ENCODE measurements at regions not wholly inside any gene's neighbourhood (a gene's known extent, or its start where the extent isn't known, plus 50 kb on each side); places are given as distances from the start of the nearest gene placed in this dataset.

DNA sequence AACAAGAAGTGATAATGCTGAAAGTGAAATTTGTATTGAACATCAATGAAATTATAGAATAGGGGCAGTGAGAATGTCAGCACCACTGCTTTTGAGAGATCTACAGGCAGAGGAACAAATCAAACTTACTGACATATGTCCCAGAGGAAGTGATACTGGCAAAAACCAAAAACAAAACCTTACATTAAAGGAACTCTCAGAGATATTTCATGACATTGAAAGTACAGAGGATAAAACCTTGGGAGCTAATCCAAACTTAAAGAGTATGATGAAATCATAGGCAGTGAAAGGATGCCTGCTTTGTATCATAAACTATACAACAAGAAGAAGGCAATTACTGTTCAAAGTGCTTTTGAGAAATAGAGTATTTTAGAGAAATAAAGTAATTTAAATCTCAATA is 90.4 kb upstream of the SV2C start:
- no peaks in the 10 kb centered on the region for H3K9me3 ChIP-seq (ENCODE audit: control insufficient read depth, low read depth, low read length)
- no peaks in the 10 kb centered on the region for H3K9me1 ChIP-seq (ENCODE audit: control insufficient read depth, extremely low read depth, insufficient read depth, low read length)
- H3K9ac ChIP-seq (ENCODE audit: control insufficient read depth, extremely low read depth, insufficient read depth, low read length) = no peak overlapping the region
- FAIRE-seq (no peak), DNase-seq (ENCODE audit: low read depth, low spot score) (no peak)
- no peak overlapping the region for H3K4me3 ChIP-seq (ENCODE audit: control insufficient read depth in 2 of 3, extremely low read depth in 1 of 3, insufficient read depth in 2 of 3, low read depth in 1 of 3, low read length in 3 of 3)
- no peaks in the 10 kb centered on the region for H3K4me1 ChIP-seq (ENCODE audit: control insufficient read depth, extremely low read depth, insufficient read depth, low read length)
- no peaks in the 10 kb centered on the region for H3K79me2 ChIP-seq (ENCODE audit: control insufficient read depth, insufficient read depth, low read length)
- H3K36me3 ChIP-seq (ENCODE audit: control insufficient read depth in 2 of 2, extremely low read depth in 1 of 2, insufficient read depth in 2 of 2, low read length in 2 of 2) = no peaks in the 10 kb centered on the region
- H3K27ac ChIP-seq (ENCODE audit: control insufficient read depth, insufficient read depth, low read length) = no peak overlapping the region
- TF ChIP-seq, protein P1, sequence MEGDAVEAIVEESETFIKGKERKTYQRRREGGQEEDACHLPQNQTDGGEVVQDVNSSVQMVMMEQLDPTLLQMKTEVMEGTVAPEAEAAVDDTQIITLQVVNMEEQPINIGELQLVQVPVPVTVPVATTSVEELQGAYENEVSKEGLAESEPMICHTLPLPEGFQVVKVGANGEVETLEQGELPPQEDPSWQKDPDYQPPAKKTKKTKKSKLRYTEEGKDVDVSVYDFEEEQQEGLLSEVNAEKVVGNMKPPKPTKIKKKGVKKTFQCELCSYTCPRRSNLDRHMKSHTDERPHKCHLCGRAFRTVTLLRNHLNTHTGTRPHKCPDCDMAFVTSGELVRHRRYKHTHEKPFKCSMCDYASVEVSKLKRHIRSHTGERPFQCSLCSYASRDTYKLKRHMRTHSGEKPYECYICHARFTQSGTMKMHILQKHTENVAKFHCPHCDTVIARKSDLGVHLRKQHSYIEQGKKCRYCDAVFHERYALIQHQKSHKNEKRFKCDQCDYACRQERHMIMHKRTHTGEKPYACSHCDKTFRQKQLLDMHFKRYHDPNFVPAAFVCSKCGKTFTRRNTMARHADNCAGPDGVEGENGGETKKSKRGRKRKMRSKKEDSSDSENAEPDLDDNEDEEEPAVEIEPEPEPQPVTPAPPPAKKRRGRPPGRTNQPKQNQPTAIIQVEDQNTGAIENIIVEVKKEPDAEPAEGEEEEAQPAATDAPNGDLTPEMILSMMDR (optimal IDR thresholded peaks at IDR 0.05 in 1 of 3, IDR thresholded peaks at IDR 0.05 in 1 of 3, conservative IDR thresholded peaks at IDR 0.05 in 1 of 3; ENCODE audit: extremely low read depth in 1 of 3, insufficient read depth in 2 of 3, low read length in 3 of 3) = no peak
- no peak for TF ChIP-seq EZH2 (IDR thresholded peaks at IDR 0.05; ENCODE audit: low read length)
- no peaks in the 10 kb centered on the region for H3K27me3 ChIP-seq (ENCODE audit: control insufficient read depth, extremely low read depth, insufficient read depth, low read length)
- no peak overlapping the region for H2AFZ ChIP-seq (ENCODE audit: control insufficient read depth, low read length)
- H4K20me1 ChIP-seq (ENCODE audit: control insufficient read depth, extremely low read depth, insufficient read depth, low read length) = no peaks in the 10 kb centered on the region
- dilution Hi-C loops (cut with MboI; ENCODE audit: extremely low pct_ligation_motif_present, low sequenced_read_pairs) = no loop called here
- H3K4me2 ChIP-seq (ENCODE audit: control insufficient read depth, extremely low read depth, insufficient read depth, low read depth, low read length) = no peak overlapping the region

DNA sequence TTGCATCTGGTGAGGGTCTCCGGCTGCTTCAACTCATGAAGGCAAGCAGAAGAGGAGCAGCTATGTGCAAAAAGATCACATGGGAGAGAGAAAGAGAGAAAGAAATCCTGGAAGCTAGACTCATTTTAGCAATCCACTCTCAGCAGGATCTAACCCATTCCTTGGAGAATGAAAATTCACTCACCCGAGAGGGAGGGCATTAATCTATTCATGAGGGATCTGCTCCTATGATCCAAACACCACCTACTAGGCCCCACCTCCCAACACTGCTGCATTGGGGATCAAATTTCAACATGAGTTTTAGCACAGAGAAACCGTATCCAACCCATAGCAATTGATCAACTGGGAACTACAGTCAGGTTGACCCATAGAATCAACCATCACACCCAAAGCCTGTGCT is 98.1 kb upstream of the SV2C start:
- Histone ChIP-seq H3K4me3 (ENCODE audit: control insufficient read depth in 2 of 3, extremely low read depth in 1 of 3, insufficient read depth in 2 of 3, low read depth in 1 of 3, low read length in 3 of 3) (no peak overlapping the region), H3K9me3 (ENCODE audit: control insufficient read depth, low read depth, low read length) (no peaks in the 10 kb centered on the region), H3K4me2 (ENCODE audit: control insufficient read depth, extremely low read depth, insufficient read depth, low read depth, low read length) (no peak overlapping the region), H2AFZ (ENCODE audit: control insufficient read depth, low read length) (no peak overlapping the region), H3K36me3 (ENCODE audit: control insufficient read depth in 2 of 2, extremely low read depth in 1 of 2, insufficient read depth in 2 of 2, low read length in 2 of 2) (no peaks in the 10 kb centered on the region), H3K9ac (ENCODE audit: control insufficient read depth, extremely low read depth, insufficient read depth, low read length) (no peak overlapping the region), H3K27me3 (ENCODE audit: control insufficient read depth, extremely low read depth, insufficient read depth, low read length) (no peaks in the 10 kb centered on the region), H3K9me1 (ENCODE audit: control insufficient read depth, extremely low read depth, insufficient read depth, low read length) (no peaks in the 10 kb centered on the region), H3K79me2 (ENCODE audit: control insufficient read depth, insufficient read depth, low read length) (no peaks in the 10 kb centered on the region), H3K4me1 (ENCODE audit: control insufficient read depth, extremely low read depth, insufficient read depth, low read length) (no peaks in the 10 kb centered on the region), H4K20me1 (ENCODE audit: control insufficient read depth, extremely low read depth, insufficient read depth, low read length) (no peaks in the 10 kb centered on the region), H3K27ac (ENCODE audit: control insufficient read depth, insufficient read depth, low read length) (no peak overlapping the region)
- FAIRE-seq (no peak), DNase-seq (ENCODE audit: low read depth, low spot score) (no peak)
- no peak for TF ChIP-seq EZH2 (IDR thresholded peaks at IDR 0.05; ENCODE audit: low read length)
- TF ChIP-seq, protein P1 (optimal IDR thresholded peaks at IDR 0.05 in 1 of 3, IDR thresholded peaks at IDR 0.05 in 1 of 3, conservative IDR thresholded peaks at IDR 0.05 in 1 of 3; ENCODE audit: extremely low read depth in 1 of 3, insufficient read depth in 2 of 3, low read length in 3 of 3) = no peak
- dilution Hi-C loops (cut with MboI; ENCODE audit: extremely low pct_ligation_motif_present, low sequenced_read_pairs) = no loop called here

Measured in keratinocyte (primary cell).